ENCODE measurements at regions not wholly inside any gene's neighbourhood (a gene's known extent, or its start where the extent isn't known, plus 50 kb on each side); places are given as distances from the start of the nearest gene placed in this dataset.

DNA sequence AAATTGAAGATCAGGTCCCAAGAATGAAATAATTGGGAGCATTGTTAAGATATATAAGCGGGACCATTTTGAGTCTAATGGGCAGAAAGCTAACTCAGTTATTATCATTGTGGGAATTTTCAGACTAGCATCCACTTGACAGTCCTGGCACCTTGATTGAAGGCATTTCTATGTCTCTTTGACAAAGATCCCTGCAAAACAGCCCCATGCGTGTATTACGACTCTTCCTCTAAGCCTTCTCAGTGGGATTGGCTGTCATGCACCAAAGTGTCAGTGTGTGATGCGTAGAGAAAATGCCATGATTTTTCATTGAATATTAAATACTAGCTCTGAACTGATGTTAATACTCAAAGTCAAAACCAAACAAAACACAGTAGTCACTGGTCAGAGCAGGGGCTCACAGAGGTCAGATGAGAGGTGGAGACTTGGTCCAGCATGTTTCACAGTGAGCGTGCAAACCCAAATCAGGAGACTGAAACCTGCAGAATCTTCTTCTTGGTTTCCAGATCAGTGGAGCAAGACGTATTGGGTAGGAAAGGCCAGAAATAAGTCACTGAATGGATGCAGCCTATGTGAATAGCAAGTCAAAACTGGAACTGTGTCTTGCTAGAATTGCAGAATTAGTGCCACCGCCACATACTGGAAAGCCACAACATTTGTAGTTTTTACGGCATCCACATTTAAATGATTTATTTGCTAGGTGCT is 303.6 kb upstream of the AKR1E2 start:
- no peak for DNase-seq

DNA sequence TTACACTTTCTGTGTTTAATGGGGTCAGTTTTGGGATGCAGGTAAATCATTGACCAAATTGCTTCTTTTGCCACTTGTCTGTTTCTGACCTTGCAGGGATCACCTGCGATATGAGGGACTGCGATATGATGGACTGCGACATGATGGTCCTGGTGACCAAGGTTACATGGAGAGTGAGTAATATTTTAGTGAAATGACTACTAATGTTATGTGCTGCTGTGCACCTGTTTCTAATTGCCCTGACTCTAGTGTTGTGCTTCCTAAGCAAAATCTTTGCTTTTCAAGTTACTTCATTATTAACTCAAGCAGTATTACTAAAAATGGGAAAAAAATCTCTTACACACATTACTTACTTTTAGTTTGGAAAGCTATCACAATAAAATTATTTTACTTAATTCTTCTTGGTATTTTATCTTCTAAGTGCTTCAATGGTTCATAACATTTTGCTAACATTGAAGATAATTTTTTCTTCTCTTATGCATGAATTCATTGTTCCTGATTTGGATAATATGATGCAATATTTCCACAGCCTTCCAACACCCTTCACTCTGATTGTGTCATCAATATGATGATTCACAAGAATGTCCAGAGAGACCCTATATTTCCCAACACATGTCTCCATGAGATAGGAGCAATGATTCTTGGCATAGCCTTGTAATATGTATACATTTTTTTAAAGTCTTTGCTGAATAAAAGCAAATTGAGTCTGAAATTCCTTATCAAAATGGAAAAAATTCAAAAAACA is 306.2 kb upstream of the AKR1E2 start:
- DNase-seq, result no peak

DNA sequence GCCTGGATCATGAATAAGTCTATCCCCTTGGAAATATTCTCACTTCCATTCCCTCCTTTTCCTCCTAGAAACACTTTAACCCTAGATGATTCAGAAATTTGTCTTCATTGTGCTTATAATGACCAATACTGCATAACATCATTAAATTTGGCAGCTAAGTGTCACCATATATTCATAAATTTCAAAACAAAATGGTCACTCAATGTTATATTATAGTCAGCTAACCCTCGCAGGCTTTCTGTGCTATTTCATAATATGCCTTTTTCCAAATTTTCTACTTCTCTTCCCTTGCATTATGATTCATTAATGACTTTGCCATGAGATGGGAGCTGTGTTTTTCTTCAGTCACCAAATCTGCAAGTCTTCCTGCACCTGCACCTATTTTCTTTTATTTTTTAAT is 308.3 kb upstream of the AKR1E2 start:
- no peak for DNase-seq

DNA sequence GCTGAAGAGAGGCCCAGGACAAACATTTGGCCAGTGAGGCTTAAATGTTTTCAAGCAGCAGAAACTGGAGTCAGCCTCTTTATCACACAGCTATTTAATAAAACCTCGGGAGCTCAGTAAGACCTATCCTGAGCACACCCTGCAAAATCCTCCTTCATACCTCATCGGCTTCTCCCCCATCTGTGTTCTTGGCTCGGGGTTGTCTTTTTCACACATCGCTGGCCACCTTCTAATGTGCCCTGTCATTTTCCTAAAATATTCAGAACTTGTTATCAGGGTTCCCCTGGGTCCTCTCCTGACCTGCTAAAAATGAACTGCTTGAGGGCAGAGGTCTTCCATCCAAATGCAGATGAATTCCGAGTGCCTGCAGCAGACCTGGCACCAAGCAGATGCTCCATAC is 310.3 kb upstream of the AKR1E2 start:
- no peak for DNase-seq

DNA sequence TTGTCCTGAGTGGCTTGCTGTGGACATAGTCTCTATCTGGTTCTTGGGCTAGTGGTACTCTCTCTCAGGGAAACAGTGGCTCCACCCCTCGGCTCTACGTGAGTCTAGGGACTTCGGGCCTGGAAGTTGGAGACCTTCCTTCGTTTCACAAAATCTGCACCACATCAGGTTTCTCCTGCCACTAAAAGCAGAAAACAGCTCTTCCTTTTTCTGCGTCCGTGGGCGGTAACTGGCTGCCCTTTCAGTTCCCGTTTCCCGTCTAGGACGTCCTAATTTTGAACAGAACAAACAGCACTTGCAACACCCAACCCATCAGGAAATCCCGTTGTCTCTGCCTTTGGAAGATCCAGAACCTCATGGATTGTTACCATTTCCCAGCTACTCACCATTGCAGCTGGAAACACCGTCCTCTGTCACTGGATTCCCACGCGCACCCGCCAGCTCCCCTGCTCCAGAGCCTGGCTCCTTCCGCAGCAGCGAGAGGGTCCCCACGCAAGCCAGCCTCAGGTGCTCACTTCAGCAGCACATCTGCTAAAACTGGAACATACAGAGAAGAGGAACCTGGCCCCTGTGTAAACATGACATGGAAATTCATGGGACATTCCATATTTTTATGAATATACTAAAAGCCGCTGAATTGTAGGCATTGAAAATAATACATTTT is 311.4 kb upstream of the AKR1E2 start:
- peak; percentile 15 to 43 for DNase-seq

DNA sequence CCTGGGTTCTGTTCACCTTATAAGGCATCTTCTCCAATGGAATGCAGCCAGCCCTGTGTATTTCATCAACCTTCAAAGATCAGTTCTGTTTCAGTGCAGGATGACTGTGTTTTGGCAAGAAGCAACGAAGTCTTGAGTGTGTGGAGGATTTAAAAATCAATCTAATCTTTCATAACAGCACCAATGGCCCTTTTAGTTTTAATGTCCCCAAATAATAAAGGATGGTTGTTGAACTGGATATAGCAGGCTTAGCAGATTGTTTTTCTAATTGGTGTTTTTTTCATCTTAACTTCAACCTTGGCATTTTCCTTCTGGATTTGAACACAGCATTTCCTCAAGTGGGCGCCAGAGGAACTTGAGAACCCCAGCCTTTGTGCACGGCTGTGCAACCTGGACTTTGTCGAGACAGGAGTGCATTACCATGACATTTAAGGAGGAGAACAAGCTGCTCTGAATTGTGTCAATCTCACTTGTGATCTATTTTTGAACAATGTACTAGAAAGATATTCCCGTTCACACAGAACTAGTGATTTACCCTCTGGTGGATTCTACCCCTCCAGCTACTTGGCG is 313.3 kb upstream of the AKR1E2 start:
- DNase-seq, result no peak

DNA sequence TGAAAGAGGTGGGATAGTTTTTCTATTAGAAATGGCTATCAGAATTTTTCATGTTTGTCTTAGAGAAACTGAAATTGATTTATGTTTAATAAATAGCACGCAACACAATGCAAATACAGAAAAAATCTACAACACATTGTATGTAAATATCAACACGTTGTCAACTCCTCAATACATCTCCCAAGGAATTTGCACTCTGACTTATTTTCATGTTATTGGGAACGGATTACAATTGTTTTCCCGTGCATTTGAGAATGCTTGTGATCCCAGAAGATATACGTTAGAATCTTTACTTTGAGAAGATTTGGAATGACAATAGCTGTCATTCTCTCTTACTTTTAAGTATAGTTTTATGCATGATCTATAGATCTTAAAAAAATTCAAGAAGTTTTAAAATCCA is 313.8 kb upstream of the AKR1E2 start:
- DNase-seq, result no peak

DNA sequence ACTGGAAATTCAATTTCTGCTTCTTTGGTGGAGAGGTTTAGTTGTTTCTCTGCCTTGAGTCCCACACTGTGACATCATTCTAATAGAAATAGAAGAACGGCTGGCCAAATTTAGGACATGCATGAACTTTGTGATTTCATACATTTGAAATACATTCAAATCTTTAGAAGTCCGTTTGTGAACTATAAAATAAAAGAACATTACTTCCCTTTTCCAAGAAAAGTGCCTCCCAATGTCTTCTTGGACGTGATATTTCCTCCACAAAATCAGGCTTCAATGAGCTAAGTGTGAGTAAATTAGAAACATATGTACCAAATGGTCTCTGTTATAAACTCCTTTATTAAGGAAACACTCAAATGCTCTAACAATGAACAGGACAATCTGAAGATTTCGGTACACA is 314.5 kb upstream of the AKR1E2 start:
- no peak for DNase-seq

DNA sequence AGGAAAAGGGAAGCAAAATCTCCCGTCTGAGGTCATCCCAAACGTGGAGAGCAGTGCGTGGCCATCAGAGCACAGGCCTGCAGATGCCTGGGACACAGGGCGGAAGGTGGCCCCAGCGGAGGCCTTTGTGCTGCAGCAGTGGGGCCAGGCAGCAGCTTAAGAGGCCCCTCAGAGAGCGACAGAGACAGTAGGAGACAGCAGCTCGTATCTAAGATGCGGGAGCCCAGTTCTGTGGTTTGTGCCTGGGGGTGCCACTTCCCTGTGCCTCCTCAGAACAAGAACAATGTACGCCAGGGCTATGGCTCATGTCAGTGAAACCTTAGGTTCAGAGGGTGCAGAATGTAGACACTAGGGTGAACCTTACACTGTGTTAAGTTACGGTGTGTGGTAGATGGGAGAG is 316.6 kb upstream of the AKR1E2 start:
- DNase-seq, result no peak

DNA sequence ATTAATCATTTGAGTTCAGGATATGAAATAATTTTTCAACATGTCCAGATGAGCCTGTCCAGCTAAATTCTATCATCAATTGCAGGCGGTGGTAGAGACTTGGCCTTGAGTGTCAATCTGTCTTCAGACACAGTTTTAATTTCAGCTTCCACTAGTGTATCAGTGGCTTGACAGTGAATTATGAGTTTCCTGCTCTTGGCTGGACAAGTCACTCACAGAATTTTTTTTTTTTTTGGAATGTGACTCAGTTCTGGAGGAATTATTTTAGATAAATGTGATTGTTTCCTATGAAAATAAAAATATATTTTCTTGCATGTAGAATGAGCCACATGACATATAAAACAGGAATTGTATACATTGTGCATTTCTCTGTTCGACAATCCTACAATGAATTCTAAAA is 319.9 kb upstream of the AKR1E2 start:
- DNase-seq, result no peak

DNA sequence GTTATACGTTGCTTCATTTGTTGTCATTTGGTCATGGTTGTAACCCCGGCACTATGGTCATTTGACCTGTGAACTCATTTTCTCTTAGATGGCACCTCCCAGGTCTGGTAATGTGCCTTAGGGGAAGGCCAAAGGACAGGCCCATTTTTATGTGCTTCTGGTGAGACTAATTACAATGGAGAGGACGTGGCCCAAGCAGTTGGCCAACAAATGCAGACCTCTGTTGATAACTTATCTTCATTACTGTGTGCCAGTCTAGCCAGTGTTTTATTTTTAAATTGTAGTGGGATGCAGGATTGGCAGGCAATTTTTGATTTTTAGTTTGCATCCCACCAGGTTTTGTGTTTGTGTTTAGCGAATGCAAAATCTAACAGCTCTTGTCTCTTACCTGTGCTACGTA is 321.5 kb upstream of the AKR1E2 start:
- no peak for DNase-seq

DNA sequence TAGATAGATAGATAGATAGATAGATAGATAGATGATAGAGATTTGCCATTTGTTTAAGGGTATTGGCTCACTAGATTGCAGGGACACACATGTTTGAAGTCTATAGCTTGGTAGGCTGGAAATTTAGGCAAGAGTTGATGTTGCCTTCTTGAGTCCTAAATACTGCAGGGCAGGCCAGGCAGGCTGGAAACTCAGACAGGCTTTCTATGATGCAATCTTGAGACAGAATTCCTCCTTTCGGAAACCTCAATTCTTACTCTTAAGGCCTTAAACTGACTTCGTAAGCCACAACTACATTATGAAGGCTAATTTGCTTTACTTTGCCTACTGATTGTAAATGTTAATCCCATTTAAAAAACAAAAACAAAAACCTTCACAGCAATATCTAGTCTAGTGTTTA is 322.9 kb upstream of the AKR1E2 start:
- no peak for DNase-seq

DNA sequence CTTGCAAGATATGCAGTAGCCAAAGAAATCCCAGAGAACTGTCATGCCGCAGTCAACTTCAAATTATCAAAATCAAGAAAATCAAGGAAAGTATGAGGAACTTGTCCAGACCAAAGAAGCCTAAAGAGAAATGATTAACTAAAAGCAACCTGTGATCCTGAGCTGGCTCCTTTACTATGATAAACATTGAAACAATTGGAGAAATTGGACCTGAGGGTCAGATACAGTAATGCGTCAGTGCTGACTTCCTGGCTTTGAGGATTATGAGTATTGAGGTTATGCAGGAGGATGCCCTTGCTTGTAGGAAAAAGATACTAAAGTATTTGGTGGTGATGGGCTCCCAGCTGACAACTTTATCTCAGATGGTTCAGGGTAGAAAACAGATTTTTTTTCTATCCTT is 324.7 kb upstream of the AKR1E2 start:
- no peak for DNase-seq

DNA sequence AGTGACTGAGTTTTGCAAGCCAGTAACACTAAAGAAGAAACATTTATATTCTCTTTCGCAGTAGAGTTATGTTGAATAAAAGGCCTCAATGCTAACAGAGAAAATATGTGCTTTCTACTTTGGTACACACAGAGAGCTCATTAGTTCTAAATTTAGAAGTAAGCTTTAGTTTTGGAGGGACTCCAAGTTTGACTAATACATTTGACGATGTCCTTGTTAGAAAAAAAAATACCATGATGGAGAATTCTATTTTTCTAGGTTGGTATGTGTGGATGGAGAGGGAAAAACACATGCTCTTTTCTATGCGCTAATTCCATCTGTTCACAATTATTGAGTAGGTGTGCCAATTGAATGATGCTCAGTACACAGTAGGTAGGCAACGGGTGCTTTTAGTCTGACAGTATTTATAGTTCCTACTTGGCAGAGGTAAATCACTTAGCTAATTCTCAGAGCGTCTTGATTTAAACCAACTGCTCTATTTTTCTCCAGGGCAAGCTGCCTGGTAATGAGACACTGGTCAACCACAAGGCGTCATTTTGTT is 327.2 kb upstream of the AKR1E2 start:
- no peak for DNase-seq

DNA sequence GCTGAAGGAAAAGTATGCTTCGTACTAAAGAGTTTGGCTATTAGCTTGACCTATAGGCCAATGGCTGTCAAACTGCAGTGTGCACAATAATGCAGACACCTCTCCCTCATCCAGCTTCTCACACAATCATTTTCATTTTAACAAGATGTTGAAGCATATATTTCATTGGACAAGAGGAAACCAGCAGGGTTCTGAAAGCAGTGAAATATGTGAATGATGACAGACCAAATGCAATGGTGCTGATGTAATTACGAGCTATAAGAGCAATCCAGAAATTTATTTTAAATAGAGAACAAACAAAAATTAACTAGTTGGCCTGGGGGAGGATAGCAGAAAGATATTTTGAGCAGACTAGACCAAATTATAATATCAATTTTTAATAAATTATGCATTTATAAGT is 331.5 kb upstream of the AKR1E2 start:
- no peak for DNase-seq

DNA sequence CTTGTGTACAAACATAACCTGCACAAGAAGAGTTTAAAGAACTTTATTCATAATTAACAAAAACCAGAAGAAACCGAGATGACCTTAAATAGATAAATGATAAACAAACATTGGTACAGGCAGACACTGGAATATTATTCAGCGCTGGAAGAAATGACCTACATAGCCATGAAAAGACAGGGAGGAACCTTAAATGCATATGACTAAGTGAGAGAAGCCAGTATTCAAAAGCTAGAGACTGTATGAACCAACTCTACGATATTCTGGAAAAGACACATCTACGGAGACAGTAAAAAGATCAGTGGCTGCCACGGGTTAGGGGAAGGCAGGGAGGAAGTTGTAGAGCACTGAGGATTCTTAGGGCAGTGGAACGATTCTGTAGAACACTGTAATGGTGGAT is 333.8 kb upstream of the AKR1E2 start:
- DNase-seq, result no peak

DNA sequence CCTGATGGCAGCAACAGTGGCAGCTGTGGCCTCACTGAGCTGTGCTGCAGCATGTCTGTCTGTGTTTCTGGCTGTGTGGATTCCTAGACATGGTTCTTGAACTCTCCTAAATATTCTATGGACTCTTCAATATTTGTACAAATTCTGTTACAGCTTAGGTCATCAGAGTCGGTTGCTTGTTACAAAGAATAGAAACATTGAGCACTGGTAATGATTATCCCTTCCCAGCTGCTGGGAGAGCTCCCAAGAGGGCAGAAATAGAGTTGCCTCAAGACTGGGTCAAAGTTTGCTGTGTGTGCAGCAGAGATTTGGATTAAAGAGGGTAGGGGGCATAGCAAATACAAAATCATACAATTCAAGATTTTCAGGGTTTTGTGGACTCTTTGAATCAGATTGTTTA is 337.1 kb upstream of the AKR1E2 start:
- DNase-seq, result no peak

DNA sequence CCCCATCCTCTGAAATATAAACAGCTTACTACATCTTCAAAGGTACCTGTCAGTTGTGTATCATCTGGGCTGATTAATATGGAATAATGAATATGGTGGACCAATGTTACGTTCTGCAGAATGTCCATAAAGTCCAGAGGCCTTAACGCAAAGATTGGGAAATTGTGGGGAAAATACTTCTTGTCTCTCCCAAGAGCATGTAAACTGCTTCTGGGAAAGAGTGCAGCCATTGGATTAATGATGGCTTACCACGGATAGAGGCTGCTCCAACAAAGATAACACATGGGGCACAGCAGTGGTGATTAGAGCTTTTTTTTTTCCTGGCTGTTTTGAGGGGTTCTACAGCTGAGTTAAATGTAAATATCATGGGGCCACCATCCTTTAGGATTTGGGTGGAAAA is 340.4 kb upstream of the AKR1E2 start:
- no peak for DNase-seq

DNA sequence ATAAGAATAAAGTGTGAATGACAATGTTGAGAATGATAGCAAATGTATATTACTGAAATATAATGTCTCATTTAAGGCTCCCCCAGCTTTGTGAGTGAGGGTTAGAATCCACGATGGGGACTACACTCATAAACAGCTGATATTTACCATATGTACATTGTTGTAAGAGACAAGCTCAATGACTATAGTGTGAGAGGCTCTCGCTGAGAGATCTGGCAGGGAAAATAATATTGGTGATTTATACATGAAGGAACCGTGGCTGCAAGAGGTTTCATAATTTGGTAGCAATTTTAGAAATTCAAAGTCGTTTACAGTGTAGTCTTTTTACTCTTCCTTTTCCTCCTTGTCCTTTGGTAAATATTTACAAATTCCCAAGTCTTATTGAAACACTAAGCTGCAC is 342.2 kb upstream of the AKR1E2 start:
- DNase-seq, result no peak

DNA sequence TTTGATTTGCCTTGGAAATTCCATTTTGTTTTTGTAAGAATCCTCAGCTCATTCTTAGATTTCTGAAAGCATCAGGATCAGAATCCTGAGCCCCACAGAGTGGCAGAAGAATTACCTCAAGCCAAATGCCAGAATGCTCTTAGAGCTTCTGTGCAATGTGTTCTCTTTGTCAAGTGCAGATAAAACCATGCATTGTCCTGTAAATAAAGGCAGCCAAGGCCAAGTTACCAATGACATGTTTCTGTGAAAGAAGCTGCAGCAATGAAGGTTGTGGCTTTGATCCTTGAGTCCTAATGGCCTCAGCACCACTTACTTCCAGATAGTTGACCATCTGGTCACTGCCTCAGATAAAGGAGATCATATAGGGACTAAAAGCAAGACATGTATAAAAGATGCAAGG is 343.3 kb upstream of the AKR1E2 start:
- DNase-seq, result no peak

DNA sequence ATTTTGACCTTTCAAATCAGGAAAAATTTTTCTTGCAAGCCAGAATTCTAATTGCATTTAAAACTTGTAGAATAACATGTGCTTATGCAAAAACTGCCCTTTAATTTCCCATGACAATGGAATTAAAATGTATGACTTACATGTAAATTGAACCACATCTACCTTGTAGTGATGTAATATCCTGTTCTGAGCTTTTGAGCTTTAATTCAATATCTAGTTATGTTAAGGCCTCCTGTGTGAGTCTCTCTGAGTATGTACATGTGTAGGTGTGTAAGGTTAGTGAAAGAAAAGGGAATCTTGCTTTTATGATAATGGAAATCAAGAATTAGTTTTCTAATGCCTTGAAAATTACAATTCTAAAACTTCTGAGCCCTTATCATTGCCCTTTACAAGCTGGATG is 344.8 kb upstream of the AKR1E2 start:
- DNase-seq, result no peak

DNA sequence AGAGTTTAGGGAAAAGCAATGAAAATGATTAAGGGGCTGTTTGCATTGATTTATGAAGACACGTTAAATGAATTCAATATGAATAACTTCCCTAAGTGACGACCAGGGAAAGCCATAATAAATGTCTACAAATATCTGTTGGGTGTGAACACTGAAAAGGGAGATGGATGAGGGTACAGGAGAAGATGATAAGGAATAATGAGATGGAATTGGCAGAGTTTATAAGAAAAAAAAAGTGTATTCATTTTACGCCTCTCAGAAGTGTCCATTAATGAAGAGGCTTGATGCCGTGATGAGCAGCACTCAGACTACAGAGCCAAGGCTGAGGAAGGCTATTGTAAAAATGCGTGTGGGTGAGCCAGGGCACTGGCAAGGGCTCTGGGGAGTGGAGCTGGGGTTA is 346.7 kb upstream of the AKR1E2 start:
- DNase-seq, result no peak

DNA sequence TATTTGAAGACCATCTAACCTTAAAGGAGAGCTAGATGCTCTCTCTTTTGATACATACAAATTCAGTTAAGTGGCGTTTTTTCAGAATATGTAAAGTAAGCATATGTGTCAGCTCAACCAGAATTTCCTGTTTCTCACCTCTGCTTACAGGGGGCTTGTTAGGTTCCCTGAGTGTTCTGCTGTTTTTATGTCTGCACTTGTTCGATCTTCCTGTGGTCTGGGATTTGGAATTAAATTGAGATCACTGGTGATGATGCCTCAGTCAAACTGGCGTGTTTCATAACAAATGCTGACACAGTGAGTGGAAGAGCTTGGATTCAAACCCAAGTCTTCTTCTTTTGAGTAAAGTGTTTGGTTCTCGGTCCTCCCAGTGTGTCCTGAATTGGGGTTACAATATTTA is 348.3 kb upstream of the AKR1E2 start:
- DNase-seq, result no peak

Measured in bone marrow (tissue), 2 donors.